Breast epithelium (tissue), 3 donors: ENCODE measurements at regions not wholly inside any gene's neighbourhood (a gene's known extent, or its start where the extent isn't known, plus 50 kb on each side); places are given as distances from the start of the nearest gene placed in this dataset.

Experiments used
- CTCF ChIP-seq, 3 donors: fragments of 450-650 bp; IDR thresholded peaks; one replicate each; pipeline ENCODE4 v1.5.1; 2016 to 2017; ENCODE audit warnings: antibody characterized with exemption in 3 of 3, mild to moderate bottlenecking in 3 of 3, moderate library complexity in 3 of 3
- POLR2A ChIP-seq: fragments of 450-650 bp; IDR thresholded peaks from one replicate; pipeline ENCODE4 v1.6.1; 2016; ENCODE audit warnings: antibody characterized with exemption, mild to moderate bottlenecking, moderate library complexity
- POLR2AphosphoS5 ChIP-seq, 3 donors: sonication (generic); formaldehyde crosslinking; IDR thresholded peaks; one replicate each; pipeline ENCODE4 v1.6.1; 2017; ENCODE audit warnings: antibody characterized with exemption in 3 of 3

- TF ChIP-seq CTCF (IDR thresholded peaks at IDR 0.05), result no peak
- no peak for TF ChIP-seq POLR2AphosphoS5 (IDR thresholded peaks at IDR 0.05)
- no peak for TF ChIP-seq POLR2A
These were observed 180.4 kb upstream of the DIO3 start for GRCh38 chr14:101380940-101381339.
